DOHH2 (cell line): ENCODE measurements at regions not wholly inside any gene's neighbourhood (a gene's known extent, or its start where the extent isn't known, plus 50 kb on each side); places are given as distances from the start of the nearest gene placed in this dataset.

Experiments used
- EZH2phosphoT487 ChIP-seq: fragments of 200-600 bp; sonication (generic); IDR thresholded peaks from 2 replicates; pipeline ENCODE4 v1.6.1; 2017; ENCODE audit warnings: borderline replicate concordance, mild to moderate bottlenecking, antibody characterized with exemption, low read length, moderate library complexity, mixed read lengths
- TF ChIP-seq, protein P1 (sequence below): fragments of 200-600 bp; sonication (generic); IDR thresholded peaks from one replicate; pipeline ENCODE4 v1.5.1; 2014; ENCODE audit warnings: antibody characterized with exemption, mild to moderate bottlenecking, low read depth, low read length; ENCODE audit not compliant: poor library complexity, severe bottlenecking

DNA sequence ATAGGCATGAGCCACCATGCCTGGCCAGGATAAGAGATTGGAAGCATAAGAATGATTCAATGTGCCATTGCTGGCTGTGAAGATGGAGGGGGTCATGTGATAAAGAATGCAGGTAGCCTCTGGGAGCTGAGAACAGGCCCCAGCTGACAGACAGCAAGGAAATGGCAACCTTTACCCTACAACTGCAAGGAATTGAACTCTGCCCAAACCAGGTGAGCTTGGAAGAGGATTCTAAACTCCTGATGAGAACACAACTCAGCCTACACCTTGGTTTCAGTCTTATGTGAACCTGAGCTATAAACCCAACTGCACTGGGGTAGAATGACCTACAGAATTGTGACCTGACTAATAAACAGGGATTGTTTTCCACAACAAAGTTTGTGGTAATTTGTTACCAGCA lies 82.0 kb upstream of the AKIRIN2 start:
- TF ChIP-seq, protein P1, sequence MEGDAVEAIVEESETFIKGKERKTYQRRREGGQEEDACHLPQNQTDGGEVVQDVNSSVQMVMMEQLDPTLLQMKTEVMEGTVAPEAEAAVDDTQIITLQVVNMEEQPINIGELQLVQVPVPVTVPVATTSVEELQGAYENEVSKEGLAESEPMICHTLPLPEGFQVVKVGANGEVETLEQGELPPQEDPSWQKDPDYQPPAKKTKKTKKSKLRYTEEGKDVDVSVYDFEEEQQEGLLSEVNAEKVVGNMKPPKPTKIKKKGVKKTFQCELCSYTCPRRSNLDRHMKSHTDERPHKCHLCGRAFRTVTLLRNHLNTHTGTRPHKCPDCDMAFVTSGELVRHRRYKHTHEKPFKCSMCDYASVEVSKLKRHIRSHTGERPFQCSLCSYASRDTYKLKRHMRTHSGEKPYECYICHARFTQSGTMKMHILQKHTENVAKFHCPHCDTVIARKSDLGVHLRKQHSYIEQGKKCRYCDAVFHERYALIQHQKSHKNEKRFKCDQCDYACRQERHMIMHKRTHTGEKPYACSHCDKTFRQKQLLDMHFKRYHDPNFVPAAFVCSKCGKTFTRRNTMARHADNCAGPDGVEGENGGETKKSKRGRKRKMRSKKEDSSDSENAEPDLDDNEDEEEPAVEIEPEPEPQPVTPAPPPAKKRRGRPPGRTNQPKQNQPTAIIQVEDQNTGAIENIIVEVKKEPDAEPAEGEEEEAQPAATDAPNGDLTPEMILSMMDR: no peak
- TF ChIP-seq EZH2phosphoT487: no peak
